GM18505 (cell line): ENCODE measurements at regions not wholly inside any gene's neighbourhood (a gene's known extent, or its start where the extent isn't known, plus 50 kb on each side); places are given as distances from the start of the nearest gene placed in this dataset.

Experiments used
- ATAC-seq: cut with Tn5 transposase; IDR thresholded peaks from one replicate; pipeline ENCODE4 v1.9.1; 2021; ENCODE audit not compliant: unreplicated experiment
- POLR2A ChIP-seq: IDR thresholded peaks from 4 replicates; pipeline ENCODE4 v1.6.1; 2011; ENCODE audit warnings: borderline replicate concordance; ENCODE audit not compliant: insufficient read depth, insufficient read length; ENCODE audit errors: extremely low read depth

DNA sequence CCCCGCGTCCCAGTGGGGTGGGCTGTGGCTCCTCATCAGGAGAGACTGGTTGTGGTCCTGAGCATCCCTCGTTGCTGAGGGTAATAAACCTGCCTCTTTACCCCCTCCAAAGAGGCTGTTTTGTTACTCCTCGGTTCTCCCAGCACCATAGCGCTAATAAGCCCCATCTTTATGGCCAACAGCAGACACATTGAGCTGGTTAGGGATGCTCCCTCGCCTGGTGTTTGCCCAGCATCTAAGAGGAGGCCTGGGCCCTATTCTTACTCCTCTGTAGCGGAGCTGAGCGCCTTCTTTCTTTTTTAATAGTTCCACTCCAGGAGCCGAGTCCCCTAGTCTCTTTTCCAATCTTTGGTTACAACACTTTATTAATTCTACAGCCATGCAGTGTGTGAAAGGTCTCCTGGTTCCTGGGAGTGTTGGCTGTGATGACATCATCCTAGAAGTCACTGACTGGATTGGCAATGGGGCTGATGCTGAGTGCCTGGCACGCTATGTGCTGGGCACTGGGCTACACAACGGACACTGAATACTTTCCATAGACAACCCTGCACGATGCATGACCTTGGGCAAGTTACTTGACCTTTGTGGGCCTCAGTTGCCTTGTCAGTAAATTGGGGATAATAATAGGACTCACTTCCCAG is 50.6 kb upstream of the CCDC167 start:
- no peak for ATAC-seq
- no peak for TF ChIP-seq POLR2A

DNA sequence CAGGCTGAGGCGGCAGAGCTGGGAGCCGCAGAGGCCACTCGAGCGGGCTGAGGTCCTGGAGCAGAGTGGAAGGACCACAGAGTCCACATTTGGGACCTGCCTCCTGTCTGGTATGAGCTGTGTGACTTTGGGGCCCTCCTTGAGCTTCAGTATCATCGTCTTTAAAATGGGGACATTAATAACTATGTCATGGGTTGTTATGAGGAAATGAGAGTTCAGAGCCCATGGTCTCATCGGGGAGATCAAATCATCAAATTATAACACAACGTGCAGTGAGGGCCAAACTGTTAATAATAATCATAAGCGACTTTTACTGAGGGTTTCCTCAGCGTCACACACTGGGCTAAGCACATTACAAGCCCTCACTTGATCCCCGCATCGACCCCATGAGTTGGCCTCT is 49.9 kb upstream of the CCDC167 start:
- no peak for ATAC-seq
- TF ChIP-seq POLR2A: no peak
